Mucosa of descending colon (tissue), 3 donors: ENCODE measurements at regions not wholly inside any gene's neighbourhood (a gene's known extent, or its start where the extent isn't known, plus 50 kb on each side); places are given as distances from the start of the nearest gene placed in this dataset.

Source experiments
- ATAC-seq: fragments of 200-7000 bp; cut with Tn5 transposase; one replicate; pipeline ENCODE4 v1.9.1; 2020; ENCODE audit warnings: mild to moderate bottlenecking, moderate library complexity
- DNase-seq, 3 donors: peaks; one replicate each; pipeline ENCODE4 v3.0.0-alpha.2; 2020
- H3K36me3 ChIP-seq: fragments of 200-600 bp; one replicate; pipeline ENCODE4 v1.8.0; 2021; ENCODE audit warnings: low read depth, mild to moderate bottlenecking
- H3K4me1 ChIP-seq: fragments of 200-600 bp; one replicate; pipeline ENCODE4 v1.8.0; 2021; ENCODE audit warnings: low read depth, mild to moderate bottlenecking
- H3K4me3 ChIP-seq: fragments of 200-600 bp; one replicate; pipeline ENCODE4 v1.8.0; 2021; ENCODE audit warnings: mild to moderate bottlenecking
- H3K9me3 ChIP-seq: fragments of 200-600 bp; one replicate; pipeline ENCODE4 v1.8.0; 2021; ENCODE audit warnings: mild to moderate bottlenecking
- CTCF ChIP-seq: fragments of 200-600 bp; IDR thresholded peaks from one replicate; pipeline ENCODE4 v1.8.0; 2022; ENCODE audit warnings: antibody characterized with exemption, mild to moderate bottlenecking
- intact Hi-C, 2 donors: fragments of 100-400 bp; cut with DNase I in 1 of 2; cut with micrococcal nuclease in 1 of 2; formaldehyde crosslinking; loops; one replicate each; pipeline versions ENCODE4 v1.11.0 to v1.11.1; 2022; cut with DNase I, micrococcal nuclease
- donor health status: DM: no; HTN: no; CAD: no; lungs with moderate emphysema.
- donor health status: DM: no; HTN: no; CAD: no.
- donor health status: DM: no; HTN: yes; CAD: no.

- no peak for DNase-seq
- intact Hi-C loops = no loop called here
- no peaks in the 10 kb centered on the region for H3K4me1 ChIP-seq
- ATAC-seq = no peak
- no peaks in the 10 kb centered on the region for H3K36me3 ChIP-seq
- TF ChIP-seq CTCF = no peak
- no peaks in the 10 kb centered on the region for H3K9me3 ChIP-seq
- no peak overlapping the region for H3K4me3 ChIP-seq
These were observed 148.5 kb upstream of the SESN3 start for GRCh38 chr11:95379479-95379878.

- intact Hi-C loops = no loop called here
- DNase-seq (no peak), ATAC-seq (no peak)
- H3K36me3 ChIP-seq = no peaks in the 10 kb centered on the region
- no peaks in the 10 kb centered on the region for H3K4me1 ChIP-seq
- no peak overlapping the region for H3K4me3 ChIP-seq
- H3K9me3 ChIP-seq = no peaks in the 10 kb centered on the region
- no peak for TF ChIP-seq CTCF
These were observed 147.8 kb upstream of the SESN3 start for GRCh38 chr11:95378789-95379188.

- DNase-seq (no peak), ATAC-seq (no peak)
- no peak for TF ChIP-seq CTCF
- no peak overlapping the region for H3K4me3 ChIP-seq
- H3K36me3 ChIP-seq = no peaks in the 10 kb centered on the region
- no peaks in the 10 kb centered on the region for H3K9me3 ChIP-seq
- intact Hi-C loops = no loop called here
- no peaks in the 10 kb centered on the region for H3K4me1 ChIP-seq
These were observed 147.1 kb upstream of the SESN3 start for GRCh38 chr11:95378111-95378510.

- TF ChIP-seq CTCF = no peak
- Histone ChIP-seq H3K4me1 (no peaks in the 10 kb centered on the region), H3K9me3 (no peaks in the 10 kb centered on the region), H3K4me3 (no peak overlapping the region), H3K36me3 (no peaks in the 10 kb centered on the region)
- intact Hi-C loops = no loop called here
- DNase-seq = no peak
- ATAC-seq = no peak
These were observed 144.9 kb upstream of the SESN3 start for GRCh38 chr11:95375886-95376285.

- intact Hi-C loops = no loop called here
- no peak for TF ChIP-seq CTCF
These were observed 144.4 kb upstream of the SESN3 start for GRCh38 chr11:95375451-95375850.

GRCh38 chr11:95374105-95374504 is 143.1 kb upstream of the SESN3 start:
- ATAC-seq = no peak
- H3K9me3 ChIP-seq = no peaks in the 10 kb centered on the region
- no peak for TF ChIP-seq CTCF
- H3K4me3 ChIP-seq = no peak overlapping the region
- no peaks in the 10 kb centered on the region for H3K4me1 ChIP-seq
- DNase-seq = no peak
- no peaks in the 10 kb centered on the region for H3K36me3 ChIP-seq
- intact Hi-C loops = no loop called here

More at GRCh38 chr11:95375451-95375850, 144.4 kb upstream of the SESN3 start:
- no peak for ATAC-seq
- no peaks in the 10 kb centered on the region for H3K36me3 ChIP-seq
- no peak for DNase-seq
- no peaks in the 10 kb centered on the region for H3K4me1 ChIP-seq
- H3K9me3 ChIP-seq = no peaks in the 10 kb centered on the region
- no peak overlapping the region for H3K4me3 ChIP-seq
